ENCODE measurements at regions not wholly inside any gene's neighbourhood (a gene's known extent, or its start where the extent isn't known, plus 50 kb on each side); places are given as distances from the start of the nearest gene placed in this dataset.
"Not testable (repeated sequence)": the region's sequence is repeated elsewhere in the genome, so short reads cannot be mapped to it uniquely, and the experiment has no call there.

DNA sequence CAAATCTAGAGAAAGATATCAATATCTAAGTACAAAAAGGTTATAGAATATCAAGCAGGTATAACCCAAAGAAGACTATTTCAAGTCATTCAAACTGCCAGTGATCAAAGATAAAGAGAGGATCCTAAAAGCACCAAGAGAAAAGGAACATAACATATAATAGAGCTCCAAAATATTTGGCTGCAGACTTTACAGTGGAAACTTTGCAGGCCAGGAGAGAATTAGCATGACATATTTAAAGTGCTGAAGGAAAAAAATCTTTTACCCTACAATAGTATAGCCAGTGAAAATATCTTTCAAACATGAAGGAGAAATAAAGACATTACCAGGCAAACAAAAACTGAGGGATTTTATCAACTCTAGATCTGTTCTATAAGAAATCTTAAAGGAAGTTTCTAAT is 254.3 kb upstream of the ARHGEF26 start (continued):
- TF ChIP-seq NFE2L2 (conservative IDR thresholded peaks at IDR 0.05; ENCODE audit: low read length): no peak
- TF ChIP-seq, protein P1, sequence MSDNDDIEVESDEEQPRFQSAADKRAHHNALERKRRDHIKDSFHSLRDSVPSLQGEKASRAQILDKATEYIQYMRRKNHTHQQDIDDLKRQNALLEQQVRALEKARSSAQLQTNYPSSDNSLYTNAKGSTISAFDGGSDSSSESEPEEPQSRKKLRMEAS (IDR thresholded peaks at IDR 0.05): no peak
- TF ChIP-seq HOXA7 (CRISPR knock-in tag; IDR thresholded peaks at IDR 0.05): no peak

DNA sequence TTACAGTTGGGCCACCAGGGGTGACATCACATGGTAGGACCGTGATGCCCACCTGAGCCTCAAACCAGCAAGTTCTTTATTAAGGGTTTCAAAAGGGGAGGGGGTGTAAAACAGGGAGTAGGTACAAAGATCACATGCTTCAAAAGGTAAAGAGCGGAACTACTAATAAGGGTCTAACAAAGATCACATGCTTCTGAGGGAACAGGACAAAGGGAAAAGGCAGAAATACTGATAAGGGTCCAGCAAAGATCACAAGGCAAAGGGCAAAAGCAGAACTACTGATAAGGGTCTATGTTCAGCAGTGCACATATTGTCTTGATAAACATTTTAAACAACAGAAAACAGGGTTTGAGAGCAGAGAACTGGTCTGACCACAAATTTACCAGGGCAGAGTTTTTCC is 246.8 kb upstream of the ARHGEF26 start:
- DNase-seq (ENCODE audit: low read depth in 1 of 2, low spot score in 1 of 2); POLR2A ChIA-PET; H3K4me2 ChIP-seq; H3K4me1 ChIP-seq; H3K27ac ChIP-seq; FAIRE-seq; H3K9me3 ChIP-seq; ATAC-seq; CTCF ChIA-PET; H3K4me3 ChIP-seq: not testable (repeated sequence)
- WGBS (ENCODE audit: missing lambda C conversion rate): 47% methylated on average over 2 of the region's 2 CpGs

DNA sequence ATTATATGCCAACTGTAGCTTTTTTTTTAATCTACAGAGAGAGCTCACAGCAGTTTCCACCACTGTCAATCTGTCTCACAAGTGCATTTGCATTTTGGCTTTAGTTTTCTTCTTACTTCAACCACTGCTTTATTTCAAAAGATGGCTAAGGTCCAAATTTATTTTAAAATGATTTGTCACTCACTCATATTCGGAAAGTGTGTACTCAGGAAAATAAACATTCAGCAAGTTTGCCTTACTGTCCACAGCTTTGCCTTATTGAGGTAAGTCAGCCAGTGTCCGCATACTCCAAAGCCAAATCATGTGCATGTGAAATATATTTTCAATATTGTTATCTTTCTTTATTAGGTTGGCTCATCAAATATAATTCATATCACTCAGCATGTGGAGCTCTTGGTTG is 240.7 kb upstream of the ARHGEF26 start:
- Histone ChIP-seq H3K4me1 (peaks cover 24% of the 10 kb centered on the region; the same call in 2 of the 3 replicates), H3K9me3 (no peaks in the 10 kb centered on the region), H3K4me2 (peak overlapping the region; percentile 56; the same call in 2 of the 3 replicates), H3K4me3 (no peak overlapping the region), H3K27ac (no peak overlapping the region)
- 36% methylated on average over 2 of the region's 2 CpGs for WGBS (ENCODE audit: missing lambda C conversion rate)
- no peak for FAIRE-seq
- TF ChIP-seq MAFK (IDR thresholded peaks at IDR 0.05; ENCODE audit: partially characterized antibody) (no peak), CHD4 (IDR thresholded peaks at IDR 0.05; ENCODE audit: borderline replicate concordance) (no peak), CBX8 (IDR thresholded peaks at IDR 0.05) (no peak), HOXA7 (CRISPR knock-in tag; IDR thresholded peaks at IDR 0.05) (no peak), ZNF302 (CRISPR knock-in tag; IDR thresholded peaks at IDR 0.05) (no peak), GATA3 (IDR thresholded peaks at IDR 0.05; ENCODE audit: borderline replicate concordance) (no peak), CHD2 (IDR thresholded peaks at IDR 0.05; ENCODE audit: low read length, partially characterized antibody) (no peak), HOXB13 (CRISPR knock-in tag; IDR thresholded peaks at IDR 0.05; ENCODE audit: low read depth) (no peak), TFCP2L1 (CRISPR knock-in tag; IDR thresholded peaks at IDR 0.05) (no peak), SREBF2 (IDR thresholded peaks at IDR 0.05) (no peak), JUNB (IDR thresholded peaks at IDR 0.05) (no peak), ZFP36 (IDR thresholded peaks at IDR 0.05; ENCODE audit: borderline replicate concordance, partially characterized antibody) (no peak), POLR2A (IDR thresholded peaks at IDR 0.05; ENCODE audit: low read length) (no peak), MAZ (IDR thresholded peaks at IDR 0.05; ENCODE audit: borderline replicate concordance, low read depth, low read length) (no peak)
- TF ChIP-seq, protein P2, sequence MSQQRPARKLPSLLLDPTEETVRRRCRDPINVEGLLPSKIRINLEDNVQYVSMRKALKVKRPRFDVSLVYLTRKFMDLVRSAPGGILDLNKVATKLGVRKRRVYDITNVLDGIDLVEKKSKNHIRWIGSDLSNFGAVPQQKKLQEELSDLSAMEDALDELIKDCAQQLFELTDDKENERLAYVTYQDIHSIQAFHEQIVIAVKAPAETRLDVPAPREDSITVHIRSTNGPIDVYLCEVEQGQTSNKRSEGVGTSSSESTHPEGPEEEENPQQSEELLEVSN (IDR thresholded peaks at IDR 0.05; ENCODE audit: borderline replicate concordance, low read depth): no peak
- TF ChIP-seq, protein P1 (IDR thresholded peaks at IDR 0.05): no peak
- TF ChIP-seq, protein P3, sequence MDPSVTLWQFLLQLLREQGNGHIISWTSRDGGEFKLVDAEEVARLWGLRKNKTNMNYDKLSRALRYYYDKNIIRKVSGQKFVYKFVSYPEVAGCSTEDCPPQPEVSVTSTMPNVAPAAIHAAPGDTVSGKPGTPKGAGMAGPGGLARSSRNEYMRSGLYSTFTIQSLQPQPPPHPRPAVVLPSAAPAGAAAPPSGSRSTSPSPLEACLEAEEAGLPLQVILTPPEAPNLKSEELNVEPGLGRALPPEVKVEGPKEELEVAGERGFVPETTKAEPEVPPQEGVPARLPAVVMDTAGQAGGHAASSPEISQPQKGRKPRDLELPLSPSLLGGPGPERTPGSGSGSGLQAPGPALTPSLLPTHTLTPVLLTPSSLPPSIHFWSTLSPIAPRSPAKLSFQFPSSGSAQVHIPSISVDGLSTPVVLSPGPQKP (IDR thresholded peaks at IDR 0.05; ENCODE audit: low read depth, low read length): no peak
- TF ChIP-seq, protein P4, sequence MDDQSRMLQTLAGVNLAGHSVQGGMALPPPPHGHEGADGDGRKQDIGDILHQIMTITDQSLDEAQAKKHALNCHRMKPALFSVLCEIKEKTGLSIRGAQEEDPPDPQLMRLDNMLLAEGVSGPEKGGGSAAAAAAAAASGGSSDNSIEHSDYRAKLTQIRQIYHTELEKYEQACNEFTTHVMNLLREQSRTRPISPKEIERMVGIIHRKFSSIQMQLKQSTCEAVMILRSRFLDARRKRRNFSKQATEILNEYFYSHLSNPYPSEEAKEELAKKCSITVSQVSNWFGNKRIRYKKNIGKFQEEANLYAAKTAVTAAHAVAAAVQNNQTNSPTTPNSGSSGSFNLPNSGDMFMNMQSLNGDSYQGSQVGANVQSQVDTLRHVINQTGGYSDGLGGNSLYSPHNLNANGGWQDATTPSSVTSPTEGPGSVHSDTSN (IDR thresholded peaks at IDR 0.05): no peak
- ChIA-PET CTCF (no interaction called here), POLR2A (no interaction called here)
- ATAC-seq: no peak
- no peak for DNase-seq (ENCODE audit: low read depth in 1 of 2, low spot score in 1 of 2)

DNA sequence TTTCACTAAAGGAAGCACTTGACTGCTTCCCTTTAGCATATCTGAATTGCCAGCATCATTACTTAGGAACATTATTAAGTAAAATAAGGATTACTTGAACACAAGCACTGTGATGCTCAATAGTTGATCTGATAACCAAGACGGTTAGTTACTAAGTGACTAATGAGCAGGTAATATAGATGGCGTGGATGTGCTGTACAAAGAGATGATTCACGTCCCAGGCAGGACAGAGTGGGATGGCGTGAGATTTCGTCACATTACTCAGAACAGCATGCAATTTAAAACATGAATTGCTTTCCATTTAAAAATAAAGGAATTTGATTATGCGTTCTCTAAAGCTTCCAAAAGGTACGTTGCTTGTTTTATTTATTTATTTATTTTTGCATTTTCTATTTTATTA is 240.0 kb upstream of the ARHGEF26 start:
- Histone ChIP-seq H3K4me2 (peak overlapping the region; percentile 56), H3K9me3 (no peaks in the 10 kb centered on the region), H3K4me1 (peaks cover 24% of the 10 kb centered on the region; the same call in 2 of the 3 replicates), H3K4me3 (no peak overlapping the region), H3K27ac (peak overlapping the region in 1 of 2 experiments; percentile 47; a peak in 2 of 6 replicates)
- 4% methylated on average over 7 of the region's 7 CpGs for WGBS (ENCODE audit: missing lambda C conversion rate)
- CTCF ChIA-PET: interaction anchor here (0.7 kb wide), 1 partner anchor 14 kb away, joined by 3 read pairs; no protein-coding TSS in a partner anchor
- ATAC-seq (peak; percentile 78 to 86), FAIRE-seq (no peak), DNase-seq (ENCODE audit: low read depth in 1 of 2, low spot score in 1 of 2) (peak in 1 of 2 experiments; percentile 33)
- TF ChIP-seq FOSL2 (IDR thresholded peaks at IDR 0.05) (no peak), FOSL2 (CRISPR knock-in tag; IDR thresholded peaks at IDR 0.05) (peak; percentile 28; the same call in 1 of the 2 replicates), HEYL (CRISPR knock-in tag; IDR thresholded peaks at IDR 0.05) (no peak)
- TF ChIP-seq, protein P5, sequence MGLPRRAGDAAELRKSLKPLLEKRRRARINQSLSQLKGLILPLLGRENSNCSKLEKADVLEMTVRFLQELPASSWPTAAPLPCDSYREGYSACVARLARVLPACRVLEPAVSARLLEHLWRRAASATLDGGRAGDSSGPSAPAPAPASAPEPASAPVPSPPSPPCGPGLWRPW (IDR thresholded peaks at IDR 0.05): no peak
- POLR2A ChIA-PET: no interaction called here

Measured in A549 (cell line).